ENCODE measurements at regions not wholly inside any gene's neighbourhood (a gene's known extent, or its start where the extent isn't known, plus 50 kb on each side); places are given as distances from the start of the nearest gene placed in this dataset.
A peak's percentile ranks its signal among the peaks of the same experiment; 100 is the strongest.
"Not testable (repeated sequence)": the region's sequence is repeated elsewhere in the genome, so short reads cannot be mapped to it uniquely, and the experiment has no call there.

DNA sequence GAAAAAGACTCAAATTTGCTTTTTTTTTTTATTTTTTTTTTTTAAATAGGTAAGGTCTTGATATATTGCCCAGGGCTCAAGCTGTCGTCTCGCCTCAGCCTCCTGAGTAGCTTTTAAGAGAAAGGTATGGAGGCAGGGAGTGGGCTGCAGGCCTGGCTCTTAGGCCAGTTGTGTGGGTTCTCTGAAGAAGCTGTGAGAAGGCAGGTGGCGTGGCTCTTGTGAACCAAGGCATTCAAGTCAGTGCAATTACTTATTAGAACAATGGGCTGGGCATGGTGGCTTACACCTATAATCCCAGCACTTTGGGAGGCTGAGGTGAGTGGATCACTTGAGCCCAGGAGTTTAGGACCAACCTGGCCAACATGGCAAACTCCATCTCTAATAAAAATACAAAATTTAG lies 244.0 kb upstream of the SFRP2 start:
- DNase-seq (ENCODE audit: low read depth), result no peak

DNA sequence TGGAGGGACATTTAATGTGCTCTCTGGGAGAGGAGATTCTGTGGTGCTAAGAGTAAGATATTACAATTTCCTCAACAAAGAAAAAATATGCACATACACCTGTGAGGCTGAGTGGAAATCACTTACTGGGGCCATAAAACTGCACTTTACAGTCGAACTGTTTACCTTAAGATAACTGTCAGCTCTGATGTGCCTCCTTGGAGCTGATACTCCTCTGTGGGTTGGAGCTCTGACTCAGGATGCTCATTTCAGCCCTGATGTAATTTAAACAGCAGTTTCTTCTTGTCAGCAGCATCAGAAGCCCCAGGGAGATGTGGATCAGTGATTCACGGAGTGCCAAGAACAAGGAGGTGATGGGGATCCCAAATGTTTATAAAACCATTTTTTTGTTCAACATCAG lies 241.9 kb upstream of the SFRP2 start:
- no peak for DNase-seq (ENCODE audit: low read depth)

DNA sequence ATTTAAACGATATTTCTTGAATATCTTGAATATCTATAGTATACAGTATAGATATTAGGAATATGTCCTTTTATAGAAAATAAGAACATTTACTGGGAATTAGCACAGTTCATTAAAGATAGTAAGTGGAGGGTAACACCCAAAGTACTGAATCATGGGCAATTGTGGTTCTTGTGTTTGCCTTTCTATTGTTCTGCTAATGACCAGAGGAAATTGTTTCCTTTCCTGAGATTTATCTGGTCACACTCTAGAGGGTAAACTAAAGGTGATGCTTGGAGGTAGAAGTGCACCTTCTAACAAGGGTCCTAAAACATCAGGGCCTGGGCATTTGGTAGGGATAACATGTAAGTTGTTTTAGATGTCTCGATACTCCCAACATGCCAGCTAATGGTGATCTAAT lies 241.3 kb upstream of the SFRP2 start:
- no peak for DNase-seq (ENCODE audit: low read depth)

DNA sequence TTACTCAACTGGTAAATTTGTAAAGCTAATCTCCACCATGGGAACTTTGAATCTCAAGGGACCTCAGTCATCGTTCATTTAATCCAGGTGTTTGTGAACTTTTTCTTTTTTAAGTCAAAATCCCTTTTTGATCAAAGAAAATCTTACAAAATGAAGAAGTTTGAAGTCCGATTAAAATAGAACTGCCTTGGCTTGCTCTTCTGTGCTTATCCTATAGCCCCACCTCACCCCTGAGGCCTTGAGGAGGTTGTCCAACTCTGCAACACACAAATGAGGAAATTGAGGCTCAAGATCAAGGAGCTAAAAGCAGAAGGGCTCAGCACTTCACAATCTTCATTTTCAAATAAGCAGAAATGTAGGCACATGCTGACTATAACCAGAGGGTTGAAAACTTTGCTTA lies 240.3 kb upstream of the SFRP2 start:
- no peak for DNase-seq (ENCODE audit: low read depth)

DNA sequence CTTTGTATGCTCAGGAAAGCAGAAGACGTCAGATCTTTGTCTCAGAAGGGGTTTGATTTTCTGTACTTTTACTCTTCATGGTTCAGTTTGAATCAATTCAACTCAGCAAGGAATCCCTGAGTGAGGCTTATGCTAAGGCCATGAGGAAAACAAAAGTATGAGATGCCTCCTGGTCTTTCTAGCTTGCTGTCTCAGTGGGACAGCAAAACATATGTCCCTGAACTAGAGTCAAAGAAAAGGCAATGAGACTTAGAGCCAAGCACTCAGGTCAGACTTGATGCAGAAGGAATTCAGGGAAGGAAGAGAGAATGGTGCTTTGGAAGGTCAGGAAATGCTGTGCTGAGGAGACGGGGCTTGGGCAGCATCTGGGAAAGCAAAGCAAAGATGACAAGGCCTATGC lies 236.2 kb upstream of the SFRP2 start:
- no peak for DNase-seq (ENCODE audit: low read depth)

DNA sequence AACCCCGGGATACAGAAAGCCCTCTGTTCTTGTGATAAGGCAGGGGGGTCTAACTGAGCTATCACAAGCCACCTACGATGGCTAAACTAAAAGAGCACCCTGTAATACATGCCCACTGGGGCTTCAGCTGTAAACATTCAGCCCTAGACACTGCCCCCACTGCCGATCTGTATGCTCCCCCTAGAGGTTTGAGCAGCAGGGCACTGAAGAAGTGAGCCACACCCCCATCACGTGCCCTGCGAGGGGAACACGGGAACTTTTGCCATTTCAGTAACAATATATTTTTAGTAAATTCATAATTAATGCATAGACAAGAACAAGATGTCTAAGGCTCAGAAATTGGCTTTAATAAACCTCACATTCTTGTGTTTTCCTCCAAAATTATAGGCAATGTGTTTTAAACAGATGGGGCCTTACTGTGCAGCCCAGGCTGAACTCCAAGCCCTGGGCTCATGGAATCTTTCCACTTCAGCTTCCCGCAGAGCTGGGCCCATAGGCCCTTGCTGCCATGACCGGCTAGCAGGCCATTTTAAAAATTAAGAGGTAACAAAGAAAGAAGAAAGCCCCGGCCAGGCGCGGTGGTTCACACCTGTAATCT lies 235.3 kb upstream of the SFRP2 start:
- no peak for DNase-seq (ENCODE audit: low read depth)

DNA sequence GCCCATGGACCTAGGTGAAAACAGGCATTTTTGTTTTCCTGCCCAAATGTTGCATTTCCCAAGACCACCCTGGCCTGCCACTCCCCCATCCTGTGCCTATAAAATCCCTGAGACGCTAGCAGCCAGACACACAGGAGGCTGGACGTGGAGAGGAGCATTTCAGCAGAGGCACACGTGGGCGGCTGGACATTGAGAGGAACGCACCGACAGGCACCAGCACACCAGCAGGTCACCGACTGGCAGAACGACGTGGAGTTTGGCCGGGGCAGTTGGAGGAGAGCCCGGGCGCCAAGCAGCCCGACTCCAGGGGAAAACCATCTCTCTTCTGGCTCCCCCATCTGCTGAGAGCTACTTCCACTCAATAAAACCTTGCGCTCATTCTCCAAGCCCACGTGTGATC lies 234.8 kb upstream of the SFRP2 start:
- not testable (repeated sequence) for DNase-seq (ENCODE audit: low read depth)

DNA sequence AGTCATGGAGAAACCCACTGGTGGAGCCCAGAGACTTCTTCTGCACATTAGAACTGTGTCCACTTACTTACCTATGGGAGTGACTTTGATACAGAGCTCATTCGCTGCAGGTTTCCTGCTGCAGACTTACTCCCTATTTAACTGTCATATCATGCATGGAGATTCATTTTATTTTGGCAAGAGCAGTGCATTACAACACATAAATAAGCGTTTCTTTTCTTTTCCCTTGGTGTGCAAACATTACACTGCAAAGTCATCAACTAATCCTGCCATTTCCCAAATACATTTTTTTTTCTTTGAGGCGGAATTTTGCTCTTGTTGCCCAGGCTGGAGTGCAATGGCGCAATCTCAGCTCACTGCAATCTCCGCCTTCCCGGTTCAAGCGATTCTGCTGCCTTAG lies 230.9 kb upstream of the SFRP2 start:
- DNase-seq (ENCODE audit: low read depth), result no peak

DNA sequence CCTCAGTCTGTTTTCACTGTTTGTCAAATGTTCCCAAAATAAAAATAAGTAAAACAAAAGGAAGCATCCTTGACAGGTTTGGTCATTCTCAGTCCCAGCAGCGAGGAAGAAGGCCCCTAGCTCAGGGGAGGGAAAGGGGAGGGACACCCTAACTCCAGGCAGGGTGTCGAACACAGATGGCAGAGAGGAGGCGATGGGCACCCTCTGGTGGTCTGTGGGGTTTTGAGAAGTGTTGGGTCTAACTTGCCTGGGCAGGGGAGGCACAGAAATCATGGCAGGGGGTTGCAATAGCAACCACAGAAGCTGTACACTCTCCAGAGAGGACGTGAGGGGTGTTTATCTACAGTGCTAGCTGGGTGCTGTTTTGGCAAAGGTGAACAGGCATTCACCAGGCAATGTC lies 229.8 kb upstream of the SFRP2 start:
- DNase-seq (ENCODE audit: low read depth), result no peak

DNA sequence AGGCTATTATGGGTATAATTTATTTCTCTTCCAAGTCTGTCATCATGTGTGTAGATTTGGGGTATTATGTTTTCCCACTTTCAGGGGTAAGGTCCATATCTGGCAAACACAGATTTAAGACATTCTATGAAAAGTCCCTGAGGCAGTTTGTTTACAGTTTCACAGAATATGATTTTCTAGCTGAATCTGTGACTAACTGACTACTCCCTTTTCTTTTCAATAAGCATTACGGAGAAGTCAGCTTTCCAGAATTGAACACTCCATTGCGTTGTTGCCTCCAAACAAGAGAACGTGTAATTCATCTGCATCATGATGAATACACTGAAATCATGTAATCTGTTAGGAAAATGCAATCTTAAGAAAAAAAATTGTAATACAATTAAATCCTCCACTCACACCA lies 226.7 kb upstream of the SFRP2 start:
- DNase-seq (ENCODE audit: low read depth), result no peak

DNA sequence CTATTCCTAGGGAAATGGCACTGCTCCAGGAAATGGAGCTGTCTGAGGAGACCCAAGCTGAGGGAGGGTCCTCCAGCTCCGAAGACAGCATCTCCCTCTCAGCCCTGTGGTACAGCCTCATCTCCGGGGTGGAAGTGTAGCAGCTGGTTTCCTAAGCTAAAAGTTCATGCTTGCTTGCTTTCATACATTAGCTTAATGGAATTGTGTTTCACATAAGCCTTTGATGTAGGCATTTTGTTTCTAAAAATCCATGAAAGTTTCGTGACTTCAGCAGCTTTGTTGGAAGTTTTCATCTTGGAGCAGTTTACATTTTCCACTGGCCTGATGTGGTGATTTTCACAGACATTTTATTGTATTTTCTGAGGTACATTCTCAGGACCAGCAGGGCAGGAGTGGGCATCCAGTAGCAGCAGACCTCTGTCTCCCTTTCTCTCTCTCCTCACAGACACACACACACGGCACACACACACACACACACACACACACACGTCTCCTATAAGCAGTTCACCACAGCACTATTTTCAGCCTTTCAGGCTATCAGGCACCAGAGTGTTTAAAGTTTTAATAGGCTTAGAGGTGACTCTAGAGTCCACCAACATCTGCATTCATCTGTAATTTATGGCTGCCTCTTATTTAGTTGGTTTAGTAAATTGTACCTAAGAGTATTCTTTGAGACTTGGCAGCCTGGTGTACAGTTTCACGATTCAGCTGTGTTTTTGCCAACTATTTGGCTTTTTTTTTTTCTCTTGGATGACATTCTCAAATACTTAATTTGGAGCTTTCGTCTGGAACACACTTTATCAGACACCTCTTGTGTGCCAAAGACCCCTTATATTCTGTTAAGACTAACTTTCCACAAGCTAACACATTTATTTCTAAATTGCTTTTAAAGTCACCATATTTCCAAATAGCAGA lies 225.8 kb upstream of the SFRP2 start:
- no peak for DNase-seq (ENCODE audit: low read depth)

DNA sequence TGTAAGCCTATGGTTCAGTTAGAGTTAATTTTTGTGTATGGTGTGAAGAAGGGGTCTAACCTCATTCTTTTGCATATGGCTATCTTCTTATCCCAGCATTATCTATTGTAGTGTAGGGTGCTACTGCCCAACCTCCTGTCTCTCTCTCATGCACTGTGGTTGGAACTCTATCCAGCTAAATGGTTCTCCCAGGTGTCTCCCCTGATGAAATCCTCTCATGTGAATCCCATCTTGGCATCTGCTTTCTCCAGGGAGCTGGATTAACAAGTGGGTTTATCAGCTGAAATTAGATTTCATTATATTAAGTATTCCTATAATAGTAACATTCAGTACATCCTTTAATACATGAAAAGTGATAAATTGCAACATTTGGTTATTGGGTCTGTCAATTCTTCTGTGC lies 224.7 kb upstream of the SFRP2 start:
- DNase-seq (ENCODE audit: low read depth), result no peak

DNA sequence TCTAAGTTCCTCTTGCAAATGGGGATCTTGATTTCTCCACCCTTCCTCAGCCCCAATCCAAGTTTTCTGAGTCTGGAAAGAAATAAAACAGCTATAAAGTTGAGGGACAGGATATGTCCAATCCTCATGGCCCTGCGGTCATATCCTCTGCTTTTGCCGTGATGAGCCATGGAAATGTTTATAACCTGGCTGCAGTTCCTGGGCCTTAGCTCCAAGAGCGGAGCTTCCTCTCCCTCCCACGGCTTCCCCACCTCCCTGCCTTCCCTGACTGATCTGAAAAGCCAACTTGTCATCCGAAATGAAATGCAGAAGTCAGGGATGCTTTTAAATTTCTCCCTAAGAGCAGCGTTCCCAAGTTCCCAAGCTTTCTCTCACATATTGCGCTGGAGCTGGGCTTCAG lies 221.5 kb upstream of the SFRP2 start:
- DNase-seq (ENCODE audit: low read depth), result no peak

DNA sequence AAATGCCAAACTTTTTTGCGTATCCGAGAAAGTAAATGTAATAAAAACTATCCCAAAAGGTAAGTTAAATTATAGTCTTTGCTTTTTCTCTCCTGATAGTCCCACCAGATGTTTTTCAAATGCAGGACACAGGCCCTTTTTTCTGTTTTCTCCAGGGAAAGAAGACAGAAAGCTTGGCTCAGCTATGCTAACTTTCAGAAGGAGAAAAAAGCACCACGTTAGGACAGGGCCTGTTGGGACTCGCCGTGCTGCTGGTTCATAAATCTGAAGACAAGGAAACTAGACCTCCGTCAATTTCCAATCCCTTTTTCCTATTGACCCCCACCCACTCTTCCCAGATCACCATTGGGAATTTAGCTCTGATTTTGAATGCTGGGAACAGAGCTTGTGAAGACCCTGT lies 220.9 kb upstream of the SFRP2 start:
- DNase-seq (ENCODE audit: low read depth), result no peak

DNA sequence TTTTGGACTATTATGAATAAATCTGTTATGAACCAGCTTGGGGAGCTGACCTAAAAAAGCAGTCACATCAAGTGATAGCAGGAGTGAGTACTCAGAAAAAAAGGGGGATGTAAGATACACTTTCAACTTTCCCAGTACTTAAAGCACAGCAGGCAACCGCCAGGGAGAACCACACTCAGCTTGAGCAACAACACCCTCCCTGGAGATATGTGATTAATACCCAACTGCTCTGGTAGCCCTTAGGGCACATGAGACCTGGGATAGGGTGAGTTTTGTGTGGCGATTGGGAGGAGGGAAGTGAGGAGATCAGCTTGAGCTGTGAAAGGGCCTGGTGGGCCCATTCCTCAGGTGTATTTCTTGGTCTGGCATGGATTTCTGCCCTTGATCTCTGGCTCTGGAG lies 220.3 kb upstream of the SFRP2 start:
- no peak for DNase-seq (ENCODE audit: low read depth)

DNA sequence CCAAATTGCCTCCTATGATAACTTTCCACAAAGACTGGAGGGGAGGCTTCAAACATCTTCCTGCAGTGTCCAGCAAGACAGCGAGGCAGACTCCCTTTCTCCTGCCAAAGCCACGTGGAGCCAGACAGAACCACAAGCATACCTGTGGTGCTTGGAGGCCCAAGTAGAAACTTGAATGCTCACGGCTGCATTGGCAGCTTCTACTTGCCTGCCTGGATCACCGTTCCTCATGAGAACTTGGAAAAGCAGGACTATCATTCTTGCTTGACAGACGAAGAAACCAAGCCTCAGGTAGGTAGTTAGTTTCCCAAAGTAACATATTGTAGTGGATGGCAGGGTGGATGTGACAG lies 216.3 kb upstream of the SFRP2 start:
- DNase-seq (ENCODE audit: low read depth), result no peak

DNA sequence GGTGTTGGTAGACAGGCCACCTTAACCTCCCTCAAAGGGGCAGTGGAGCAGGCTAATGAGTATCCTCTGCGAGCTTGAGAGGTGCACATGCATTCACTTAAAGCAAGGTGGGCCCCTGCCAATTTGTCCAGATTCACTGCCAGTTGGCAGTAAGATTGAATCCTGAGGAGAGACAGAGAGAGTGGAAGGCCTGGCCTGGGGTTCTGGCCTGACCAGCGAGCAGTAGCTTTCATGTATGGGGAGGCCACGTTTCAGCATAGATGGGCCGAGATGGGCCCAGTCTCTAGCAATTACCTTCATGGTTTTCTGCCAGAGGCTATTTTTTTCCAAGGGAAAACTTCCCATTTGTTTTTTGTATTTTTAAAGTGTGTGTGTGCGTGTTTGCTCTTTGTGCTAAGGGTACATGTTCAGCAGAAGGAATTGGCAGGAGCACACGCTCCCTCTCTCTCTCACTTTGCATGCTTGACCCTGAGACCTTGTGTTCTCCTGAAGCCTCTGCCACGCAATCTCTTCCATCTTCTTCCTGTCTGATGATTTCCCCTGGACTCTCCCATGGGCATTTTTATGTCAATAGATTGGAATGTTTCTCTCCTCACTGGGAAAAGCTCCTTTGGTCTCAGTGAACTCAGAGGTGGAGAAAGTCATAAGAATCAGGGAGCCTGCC lies 215.8 kb upstream of the SFRP2 start:
- DNase-seq (ENCODE audit: low read depth), result peak; percentile 65

DNA sequence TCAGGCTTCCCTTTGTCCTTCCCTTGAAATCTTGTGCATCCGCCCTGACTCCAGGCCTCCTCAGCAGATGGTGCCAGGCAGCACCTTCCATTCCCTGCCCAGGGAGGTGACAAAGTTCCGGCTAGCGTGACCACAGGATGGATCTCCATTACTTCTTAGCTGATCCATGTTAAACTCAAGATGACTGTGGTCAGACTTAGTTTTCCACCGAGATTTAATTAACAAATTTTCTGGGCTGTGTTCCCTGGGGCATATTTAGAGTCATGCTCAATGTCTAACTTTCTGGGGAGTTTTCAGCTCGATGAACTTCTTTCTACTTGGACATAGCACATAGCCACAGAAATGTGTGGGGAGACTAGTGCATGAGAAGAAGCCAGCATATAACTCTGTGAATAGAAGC lies 215.1 kb upstream of the SFRP2 start:
- no peak for DNase-seq (ENCODE audit: low read depth)

DNA sequence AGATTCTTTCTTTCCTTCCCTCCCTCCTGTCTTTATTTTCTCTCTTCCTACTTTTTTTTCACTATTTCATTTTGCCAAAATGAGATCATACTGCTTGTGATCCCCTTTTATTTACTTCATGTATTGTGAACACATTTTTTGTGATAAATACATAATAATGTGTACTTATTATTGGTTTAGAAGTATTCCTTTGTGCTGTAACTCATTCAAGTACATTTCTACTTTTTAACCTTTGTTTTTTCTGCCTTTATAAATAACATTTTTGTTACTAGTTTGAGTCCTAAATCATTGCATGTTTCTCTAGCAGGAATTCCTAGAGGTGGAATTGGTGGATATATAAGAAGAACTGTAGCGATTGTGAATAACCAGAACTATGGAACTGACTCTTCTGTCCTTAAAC lies 214.5 kb upstream of the SFRP2 start:
- DNase-seq (ENCODE audit: low read depth), result no peak

DNA sequence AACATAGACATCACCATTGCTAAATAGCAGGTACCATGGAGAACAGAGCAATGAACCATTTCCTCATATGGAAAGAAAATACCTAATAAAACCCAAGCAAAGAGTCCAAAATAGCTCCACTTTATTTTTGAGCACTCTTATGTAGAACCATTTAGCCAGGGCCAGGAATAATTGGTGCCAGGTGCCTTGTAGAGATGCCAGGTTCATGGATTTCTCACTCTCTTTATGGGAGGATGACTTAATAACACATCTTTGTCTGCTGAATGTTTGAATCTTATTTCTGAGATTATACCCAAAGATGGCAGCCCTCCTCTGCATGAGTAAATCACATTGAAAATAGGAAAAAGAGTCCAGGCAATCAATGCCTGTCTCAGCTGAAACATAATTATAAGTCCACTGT lies 212.3 kb upstream of the SFRP2 start:
- DNase-seq (ENCODE audit: low read depth), result no peak

DNA sequence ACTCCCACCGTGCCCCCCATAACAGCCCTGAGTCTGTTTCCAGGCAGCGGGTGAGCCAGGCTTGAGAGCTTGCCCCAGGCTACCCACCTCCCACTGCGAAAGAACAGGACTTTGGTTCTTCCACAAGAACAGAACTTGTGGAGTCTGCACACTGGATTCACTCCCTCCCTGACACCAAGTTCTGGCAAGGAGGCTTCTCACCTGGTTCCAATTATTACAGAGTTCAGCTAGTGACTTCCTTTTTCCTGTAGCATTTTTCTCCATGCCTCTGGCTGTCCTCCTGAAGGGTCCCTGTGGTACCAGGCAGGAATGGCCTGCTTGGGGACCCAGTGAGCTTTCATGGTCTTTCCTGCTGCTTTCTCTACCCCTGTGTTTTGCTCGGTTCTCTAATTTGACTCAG lies 208.6 kb upstream of the SFRP2 start:
- no peak for DNase-seq (ENCODE audit: low read depth)

DNA sequence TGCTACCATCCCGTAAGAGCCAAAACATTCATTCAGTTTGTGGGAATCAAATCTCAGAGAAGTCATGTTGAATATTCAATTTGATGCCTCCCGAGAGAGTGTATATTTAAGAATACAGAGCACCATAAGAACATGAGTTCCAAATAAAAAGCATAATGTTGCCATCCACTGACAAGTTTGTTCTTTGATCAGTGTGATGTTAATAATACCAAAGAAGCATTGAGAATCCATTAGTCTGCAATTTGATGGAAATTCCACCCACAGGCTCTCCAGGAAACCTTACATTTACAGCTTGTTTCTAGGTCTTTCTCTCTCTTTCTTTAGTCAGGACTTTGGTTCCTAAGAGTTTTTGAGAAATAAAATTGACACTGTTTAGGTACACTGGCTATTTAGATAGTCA lies 200.6 kb upstream of the SFRP2 start:
- DNase-seq (ENCODE audit: low read depth), result no peak
